Right lobe of liver (tissue), 6 donors: ENCODE measurements at regions not wholly inside any gene's neighbourhood (a gene's known extent, or its start where the extent isn't known, plus 50 kb on each side); places are given as distances from the start of the nearest gene placed in this dataset.

ENCODE experiments used
- ATAC-seq, 4 donors: fragments of 200-7000 bp; cut with Tn5 transposase; one replicate each; pipeline ENCODE4 v1.9.1; 2020; ENCODE audit warnings: mild to moderate bottlenecking in 4 of 4, moderate library complexity in 4 of 4
- DNase-seq, 3 donors: peaks; one replicate each; pipeline ENCODE4 v3.0.0-alpha.2; 2020
- H3K27ac ChIP-seq, 3 donors: fragments of 200-600 bp; one replicate each; pipeline ENCODE4 v1.8.0; 2022
- H3K27me3 ChIP-seq, 2 donors: fragments of 200-600 bp; one replicate each; pipeline ENCODE4 v1.8.0; 2022
- H3K36me3 ChIP-seq, 4 donors: fragments of 200-600 bp; sonication (generic) in 1 of 4; one replicate each; pipeline versions ENCODE4 v1.5.1 to v1.8.0; 2017 to 2022; ENCODE audit warnings: control low read depth in 1 of 4
- H3K4me1 ChIP-seq, 4 donors: fragments of 200-600 bp; sonication (generic) in 1 of 4; one replicate each; pipeline versions ENCODE4 v1.5.1 to v1.8.0; 2017 to 2022; ENCODE audit warnings: control low read depth in 1 of 4
- H3K4me3 ChIP-seq, 3 donors: fragments of 200-600 bp; one replicate each; pipeline ENCODE4 v1.8.0; 2022
- H3K9me3 ChIP-seq, 4 donors: fragments of 200-600 bp; sonication (generic) in 1 of 4; one replicate each; pipeline versions ENCODE4 v1.5.1 to v1.8.0; 2017 to 2022; ENCODE audit warnings: control low read depth in 1 of 4
- POLR2A ChIP-seq: fragments of 450-650 bp; IDR thresholded peaks from one replicate; pipeline ENCODE4 v1.6.1; 2017; ENCODE audit warnings: antibody characterized with exemption, mild to moderate bottlenecking
- WGBS: methylation state at CpG from one replicate; pipeline ENCODE4 v1.1.6; 2018; ENCODE audit warnings: low coverage, low lambda C conversion rate; ENCODE audit not compliant: insufficient coverage; ENCODE audit errors: missing lambda C conversion rate; 5-methylcytosine and 5-hydroxymethylcytosine counted together
- intact Hi-C, 2 donors: fragments of 100-400 bp; cut with DNase I; formaldehyde crosslinking; loops; one replicate each; pipeline versions ENCODE4 v1.11.2 to v1.14.1; 2022
- TF ChIP-seq, protein P1 (sequence below), 4 donors: fragments of 200-600 bp in 3 of 4; fragments of 450-650 bp in 1 of 4; IDR thresholded peaks; one replicate each; pipeline versions ENCODE4 v1.5.1 to v1.8.0; 2016 to 2022; ENCODE audit warnings: antibody characterized with exemption in 4 of 4, mild to moderate bottlenecking in 2 of 4
- donor health status: DM: no; HTN: yes; CAD: no.
- donor health status: DM: no; HTN: no; CAD: no.
- donor health status: DM: no; HTN: no; CAD: no.
- donor health status: DM: no; HTN: yes; CAD: no.
- donor health status: DM: no; HTN: yes; CAD: no.

DNA sequence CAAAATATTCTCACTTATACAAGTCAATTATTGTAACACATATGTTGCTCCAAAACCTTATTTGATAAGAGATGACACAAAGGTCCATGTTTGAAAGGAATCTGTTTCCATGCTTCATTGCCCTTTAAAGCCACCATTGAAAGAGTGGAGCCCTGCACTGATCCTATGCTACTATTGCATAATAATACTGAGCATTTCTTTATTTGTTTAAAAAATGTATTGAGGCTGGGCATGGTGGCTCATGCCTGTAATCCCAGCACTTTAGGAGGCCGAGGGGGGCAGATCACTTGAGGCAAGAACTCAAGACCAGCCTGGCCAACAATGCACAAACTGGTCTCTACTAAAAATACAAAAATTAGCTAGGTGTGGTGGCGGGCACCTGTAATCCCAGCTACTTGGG, 178.8 kb upstream of the STARD13 start:
- TF ChIP-seq POLR2A: no peak
- TF ChIP-seq, protein P1, sequence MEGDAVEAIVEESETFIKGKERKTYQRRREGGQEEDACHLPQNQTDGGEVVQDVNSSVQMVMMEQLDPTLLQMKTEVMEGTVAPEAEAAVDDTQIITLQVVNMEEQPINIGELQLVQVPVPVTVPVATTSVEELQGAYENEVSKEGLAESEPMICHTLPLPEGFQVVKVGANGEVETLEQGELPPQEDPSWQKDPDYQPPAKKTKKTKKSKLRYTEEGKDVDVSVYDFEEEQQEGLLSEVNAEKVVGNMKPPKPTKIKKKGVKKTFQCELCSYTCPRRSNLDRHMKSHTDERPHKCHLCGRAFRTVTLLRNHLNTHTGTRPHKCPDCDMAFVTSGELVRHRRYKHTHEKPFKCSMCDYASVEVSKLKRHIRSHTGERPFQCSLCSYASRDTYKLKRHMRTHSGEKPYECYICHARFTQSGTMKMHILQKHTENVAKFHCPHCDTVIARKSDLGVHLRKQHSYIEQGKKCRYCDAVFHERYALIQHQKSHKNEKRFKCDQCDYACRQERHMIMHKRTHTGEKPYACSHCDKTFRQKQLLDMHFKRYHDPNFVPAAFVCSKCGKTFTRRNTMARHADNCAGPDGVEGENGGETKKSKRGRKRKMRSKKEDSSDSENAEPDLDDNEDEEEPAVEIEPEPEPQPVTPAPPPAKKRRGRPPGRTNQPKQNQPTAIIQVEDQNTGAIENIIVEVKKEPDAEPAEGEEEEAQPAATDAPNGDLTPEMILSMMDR (IDR thresholded peaks at IDR 0.05): no peak
- DNase-seq (no peak), ATAC-seq (no peak)
- no peak overlapping the region for H3K27ac ChIP-seq
- no peaks in the 10 kb centered on the region for H3K4me1 ChIP-seq
- 65% methylated on average over 2 of the region's 2 CpGs for WGBS
- intact Hi-C loops: no loop called here
- no peaks in the 10 kb centered on the region for H3K9me3 ChIP-seq
- no peak overlapping the region for H3K4me3 ChIP-seq
- no peaks in the 10 kb centered on the region for H3K36me3 ChIP-seq
- no peaks in the 10 kb centered on the region for H3K27me3 ChIP-seq

DNA sequence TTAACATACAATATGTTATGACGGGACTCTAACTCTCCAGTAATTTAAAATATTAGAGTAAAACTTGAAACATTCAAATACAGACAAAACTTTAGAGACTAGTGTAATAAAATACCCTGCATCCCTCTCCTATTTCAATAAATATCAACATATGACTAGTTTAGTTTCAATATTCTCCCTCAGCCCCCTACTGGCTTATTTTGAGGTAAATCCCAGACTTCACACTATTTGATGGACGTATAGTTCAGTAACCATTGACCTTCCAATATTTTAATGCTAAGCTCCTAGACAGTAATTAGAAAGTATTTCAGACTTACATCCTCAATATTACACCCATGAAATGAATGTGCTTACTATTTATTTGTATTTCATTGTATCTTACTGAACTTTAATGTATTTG, 180.7 kb upstream of the STARD13 start:
- Histone ChIP-seq H3K36me3 (no peaks in the 10 kb centered on the region), H3K27ac (no peak overlapping the region), H3K4me3 (no peak overlapping the region), H3K27me3 (no peaks in the 10 kb centered on the region), H3K9me3 (no peaks in the 10 kb centered on the region), H3K4me1 (no peaks in the 10 kb centered on the region)
- ATAC-seq (no peak), DNase-seq (no peak)
- 83% methylated on average over 2 of the region's 2 CpGs for WGBS
- intact Hi-C loops: no loop called here
- no peak for TF ChIP-seq POLR2A
- TF ChIP-seq, protein P1 (IDR thresholded peaks at IDR 0.05): no peak

DNA sequence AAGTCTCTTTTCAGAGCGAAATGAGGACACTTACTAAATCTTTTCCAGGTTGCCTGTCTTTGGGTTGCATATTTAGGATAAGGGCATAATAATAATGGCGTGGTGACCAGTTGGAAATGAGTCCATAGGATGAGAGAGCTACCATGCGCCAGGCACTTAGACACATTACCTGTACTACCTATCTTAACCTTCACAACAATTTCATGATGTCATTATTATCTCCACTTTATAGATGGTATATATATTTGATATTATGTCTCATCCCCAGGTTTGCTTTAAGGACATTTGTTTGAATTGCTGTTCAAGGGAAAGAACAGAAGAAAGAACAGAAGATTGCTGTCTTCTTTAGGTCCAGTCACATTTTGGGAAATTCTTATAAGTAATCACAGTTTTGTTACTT, 182.0 kb upstream of the STARD13 start:
- TF ChIP-seq POLR2A: no peak
- TF ChIP-seq, protein P1 (IDR thresholded peaks at IDR 0.05): no peak
- ATAC-seq: no peak
- no peak for DNase-seq
- H3K27ac ChIP-seq: no peak overlapping the region
- H3K36me3 ChIP-seq: no peaks in the 10 kb centered on the region
- intact Hi-C loops: no loop called here
- H3K4me1 ChIP-seq: no peaks in the 10 kb centered on the region
- H3K27me3 ChIP-seq: no peaks in the 10 kb centered on the region
- no peak overlapping the region for H3K4me3 ChIP-seq
- 61% methylated on average over 2 of the region's 3 CpGs for whole genome bisulfite sequencing
- H3K9me3 ChIP-seq: no peaks in the 10 kb centered on the region

DNA sequence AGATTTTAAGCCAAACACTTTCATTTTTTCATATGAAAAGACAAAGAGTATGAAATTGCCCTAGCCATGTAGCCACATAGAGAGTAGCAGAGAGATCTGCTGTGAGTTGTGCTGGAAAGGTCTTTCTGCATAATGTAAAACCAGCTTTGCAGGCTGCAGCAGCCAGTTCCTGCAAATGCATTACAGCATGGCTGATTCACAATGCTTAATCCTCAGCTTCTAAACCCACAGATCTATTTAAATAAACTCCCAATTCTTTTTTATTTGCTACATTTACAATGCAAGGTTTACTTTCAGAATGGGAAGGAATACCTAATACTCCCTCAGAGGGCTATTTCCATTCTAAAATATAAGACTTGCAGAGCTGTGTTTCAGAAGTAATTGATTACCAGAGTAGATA, 185.6 kb upstream of the STARD13 start:
- no peaks in the 10 kb centered on the region for H3K9me3 ChIP-seq
- DNase-seq: no peak
- H3K27ac ChIP-seq: no peak overlapping the region
- no peaks in the 10 kb centered on the region for H3K4me1 ChIP-seq
- H3K36me3 ChIP-seq: no peaks in the 10 kb centered on the region
- intact Hi-C loops: no loop called here
- no peak overlapping the region for H3K4me3 ChIP-seq
- no peaks in the 10 kb centered on the region for H3K27me3 ChIP-seq
- no peak for ATAC-seq
- no peak for TF ChIP-seq POLR2A
- TF ChIP-seq, protein P1 (IDR thresholded peaks at IDR 0.05): no peak

DNA sequence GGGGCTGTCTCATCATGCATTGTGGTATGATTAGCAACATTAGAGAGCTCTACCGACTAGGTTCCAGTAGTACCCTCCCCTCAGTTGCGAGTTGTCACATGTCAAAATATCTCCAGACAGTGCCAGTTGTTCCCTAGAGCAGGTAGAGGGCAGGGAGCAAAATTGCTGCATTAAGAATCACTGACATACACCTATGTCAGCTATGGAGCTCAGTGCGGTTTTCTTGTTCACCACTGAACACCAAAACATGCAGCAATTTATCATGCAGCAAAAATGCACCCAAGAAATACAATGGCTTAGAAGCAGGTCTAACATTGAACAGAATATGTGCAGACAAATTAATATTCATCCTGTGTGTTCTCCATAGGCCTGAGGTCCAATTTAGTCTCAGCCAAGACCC, 186.9 kb upstream of the STARD13 start:
- TF ChIP-seq, protein P1 (IDR thresholded peaks at IDR 0.05): no peak
- no peak for TF ChIP-seq POLR2A
- DNase-seq: no peak

More for the DNA sequence above, 186.9 kb upstream of the STARD13 start:
- WGBS: 54% methylated on average over 3 of the region's 3 CpGs
- Histone ChIP-seq H3K27me3 (no peaks in the 10 kb centered on the region), H3K4me3 (no peak overlapping the region), H3K27ac (no peak overlapping the region), H3K36me3 (no peaks in the 10 kb centered on the region), H3K4me1 (no peaks in the 10 kb centered on the region), H3K9me3 (no peaks in the 10 kb centered on the region)
- intact Hi-C loops: no loop called here
- no peak for ATAC-seq
